GM21423 (cell line): ENCODE measurements at regions not wholly inside any gene's neighbourhood (a gene's known extent, or its start where the extent isn't known, plus 50 kb on each side); places are given as distances from the start of the nearest gene placed in this dataset.
"Not testable (repeated sequence)": the region's sequence is repeated elsewhere in the genome, so short reads cannot be mapped to it uniquely, and the experiment has no call there.

Experiments used
- ATAC-seq: cut with Tn5 transposase; IDR thresholded peaks from one replicate; pipeline ENCODE4 v1.9.1; 2021; ENCODE audit warnings: mild to moderate bottlenecking, moderate library complexity; ENCODE audit not compliant: unreplicated experiment

DNA sequence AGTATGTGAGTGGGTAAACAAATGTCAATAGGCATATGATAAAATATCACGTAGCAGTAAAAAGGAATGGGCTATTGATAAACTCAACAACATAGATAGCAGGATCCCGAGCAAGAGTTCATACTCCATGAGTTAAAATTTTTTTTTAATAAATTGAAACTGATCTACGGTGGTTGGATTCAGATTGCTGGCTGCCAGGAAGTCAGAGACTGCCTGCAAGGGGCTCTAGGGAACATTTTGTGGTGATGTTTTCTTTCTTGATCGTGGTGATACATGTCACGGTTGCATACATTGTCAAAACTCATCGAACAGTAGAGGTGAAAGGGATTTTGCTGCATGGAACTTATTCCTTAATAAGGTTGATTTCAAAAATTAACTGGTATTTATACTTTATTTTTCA, 62.6 kb upstream of the WNT7B start:
- ATAC-seq = no peak

DNA sequence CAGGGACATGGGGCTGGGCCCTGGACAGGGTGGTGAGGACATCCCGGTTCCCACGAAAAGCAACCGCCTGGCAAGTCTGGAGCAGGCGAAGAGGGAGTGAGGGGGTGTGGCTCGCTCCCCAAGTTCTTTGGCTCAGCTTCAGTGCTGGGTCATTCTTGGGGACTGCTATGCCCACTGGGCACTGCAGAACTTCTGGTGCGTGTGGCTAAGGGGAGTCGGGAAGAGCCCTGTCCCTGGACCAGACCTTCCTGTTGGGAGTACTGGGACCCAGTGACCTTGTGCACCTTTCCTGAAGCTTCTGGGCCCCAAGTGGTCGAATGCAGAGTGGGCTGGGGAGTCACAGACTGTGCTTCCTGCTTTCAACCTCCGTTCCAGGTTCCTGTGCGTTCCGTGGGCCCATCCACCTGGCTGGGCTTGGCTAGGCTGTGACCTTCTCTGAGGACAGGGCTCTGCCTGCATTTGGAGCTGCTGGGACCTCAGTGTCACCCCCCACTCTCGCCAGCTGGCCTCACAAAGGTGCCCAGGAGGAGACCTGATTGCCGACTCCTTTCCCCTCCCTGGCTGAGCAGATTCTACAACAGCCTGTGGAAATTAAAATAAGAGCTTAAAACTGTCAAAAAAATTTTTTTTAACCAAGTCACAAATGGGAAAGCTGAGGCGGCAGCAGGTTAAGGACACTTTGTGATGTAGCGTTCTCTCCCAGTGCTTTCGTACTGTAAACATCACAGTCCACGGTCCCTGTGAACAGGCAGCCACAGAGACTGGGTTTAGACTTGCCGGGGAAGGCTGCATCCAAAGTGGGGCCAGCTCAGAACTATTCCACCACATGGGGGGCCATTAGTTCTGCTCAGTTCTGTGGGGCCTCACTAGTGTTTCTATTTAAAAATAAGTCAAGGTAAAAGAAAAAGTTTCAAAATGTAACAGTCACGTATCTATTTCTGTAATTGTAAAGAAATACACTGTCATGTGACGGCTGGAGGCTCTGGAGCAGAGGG, 63.8 kb upstream of the WNT7B start:
- ATAC-seq = no peak

DNA sequence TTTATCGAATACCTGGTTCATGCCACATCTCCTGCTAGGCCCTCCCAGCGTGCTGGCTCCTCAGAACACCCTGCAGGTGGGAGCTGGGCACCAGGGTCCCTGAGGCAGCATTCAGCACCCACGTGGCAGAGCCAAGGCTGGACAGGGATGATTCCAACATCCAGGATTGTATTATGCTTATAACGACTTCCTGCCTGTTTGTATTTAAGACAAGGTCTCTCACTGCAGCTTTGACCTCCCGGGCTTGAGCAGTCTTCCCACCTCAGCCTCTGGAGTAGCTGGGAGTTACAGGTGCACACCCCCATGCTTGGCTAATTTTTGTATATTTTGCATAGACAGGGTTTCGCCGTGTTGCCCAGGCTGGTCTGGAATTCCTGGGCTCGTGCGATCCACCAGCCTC, 64.7 kb upstream of the WNT7B start:
- ATAC-seq = no peak

DNA sequence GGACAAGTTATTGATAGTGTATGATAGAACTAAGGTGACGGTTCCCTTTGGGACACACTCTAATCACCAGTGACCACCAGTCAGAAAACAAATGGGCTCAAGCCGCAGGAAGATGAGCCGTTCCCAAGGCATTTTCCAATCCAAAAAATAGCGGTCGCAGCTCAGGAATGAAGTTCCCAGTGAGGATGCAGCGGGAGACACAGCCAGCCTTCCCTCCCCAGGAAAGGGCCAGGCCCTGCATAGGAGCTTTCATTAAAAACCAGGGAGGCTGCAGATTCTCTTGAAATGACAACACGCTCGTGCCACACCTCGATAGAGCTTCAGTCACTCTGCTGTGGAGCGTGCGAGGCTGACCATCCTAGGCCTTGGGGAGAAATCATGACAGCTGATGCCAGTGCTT, 65.8 kb upstream of the WNT7B start:
- ATAC-seq = no peak

DNA sequence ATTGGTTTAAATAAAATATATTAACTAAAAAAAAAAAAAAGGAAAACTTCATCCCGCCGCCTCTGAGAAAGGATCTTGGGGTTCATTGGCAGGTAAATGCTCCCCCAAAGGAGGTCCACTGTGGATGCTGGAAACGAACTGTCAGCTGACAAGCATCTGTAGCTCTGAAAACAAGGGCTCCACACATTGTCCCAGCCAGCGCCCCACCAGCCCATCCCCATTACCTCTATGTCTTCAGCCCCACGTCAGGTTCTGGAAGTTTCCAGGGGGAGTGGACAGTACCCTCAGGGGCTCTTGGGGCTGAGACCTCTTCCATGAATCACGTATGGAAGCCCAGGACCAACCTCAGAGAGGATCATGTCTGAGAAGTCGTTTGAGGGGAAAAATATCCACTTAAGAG, 66.4 kb upstream of the WNT7B start:
- no peak for ATAC-seq

DNA sequence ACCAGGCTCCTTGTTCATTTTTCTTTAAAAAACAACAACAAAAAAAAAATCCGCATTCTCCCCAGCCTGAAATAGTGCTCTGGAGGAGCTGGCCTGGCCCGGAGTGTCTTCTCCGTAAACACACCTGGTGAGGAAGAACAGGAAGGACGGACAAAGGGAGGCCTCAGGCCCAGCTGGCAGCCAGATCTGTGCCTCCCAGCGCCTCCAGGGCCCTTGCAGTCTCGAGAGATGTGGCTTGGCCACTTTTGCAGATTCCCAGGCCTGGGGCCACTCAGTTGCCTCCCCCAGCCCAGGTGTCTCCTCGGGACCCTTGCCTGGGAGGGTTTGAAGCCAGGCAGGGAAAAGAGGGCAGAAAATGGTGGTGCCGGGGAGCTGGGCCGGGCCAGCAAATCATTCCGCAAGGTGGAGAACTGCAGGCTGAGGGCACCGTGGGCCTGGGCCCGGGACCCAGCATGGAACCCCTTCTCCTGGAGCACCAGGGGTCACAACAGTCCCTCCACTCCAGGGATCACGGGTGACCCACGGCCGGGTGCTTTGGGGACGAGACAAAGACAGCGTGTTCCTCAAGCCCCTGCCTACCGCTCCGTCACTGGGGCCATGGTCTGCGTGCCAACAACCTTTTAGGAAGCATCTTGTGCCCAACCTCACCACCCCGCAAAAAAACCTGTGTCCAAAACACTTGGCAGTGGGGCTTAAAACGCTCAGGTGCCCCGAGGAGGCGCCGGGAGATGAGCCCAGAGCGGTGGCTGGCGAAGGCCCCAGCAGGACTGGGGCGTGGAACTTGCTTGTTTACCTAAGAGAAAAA, 67.1 kb upstream of the WNT7B start:
- ATAC-seq = no peak

DNA sequence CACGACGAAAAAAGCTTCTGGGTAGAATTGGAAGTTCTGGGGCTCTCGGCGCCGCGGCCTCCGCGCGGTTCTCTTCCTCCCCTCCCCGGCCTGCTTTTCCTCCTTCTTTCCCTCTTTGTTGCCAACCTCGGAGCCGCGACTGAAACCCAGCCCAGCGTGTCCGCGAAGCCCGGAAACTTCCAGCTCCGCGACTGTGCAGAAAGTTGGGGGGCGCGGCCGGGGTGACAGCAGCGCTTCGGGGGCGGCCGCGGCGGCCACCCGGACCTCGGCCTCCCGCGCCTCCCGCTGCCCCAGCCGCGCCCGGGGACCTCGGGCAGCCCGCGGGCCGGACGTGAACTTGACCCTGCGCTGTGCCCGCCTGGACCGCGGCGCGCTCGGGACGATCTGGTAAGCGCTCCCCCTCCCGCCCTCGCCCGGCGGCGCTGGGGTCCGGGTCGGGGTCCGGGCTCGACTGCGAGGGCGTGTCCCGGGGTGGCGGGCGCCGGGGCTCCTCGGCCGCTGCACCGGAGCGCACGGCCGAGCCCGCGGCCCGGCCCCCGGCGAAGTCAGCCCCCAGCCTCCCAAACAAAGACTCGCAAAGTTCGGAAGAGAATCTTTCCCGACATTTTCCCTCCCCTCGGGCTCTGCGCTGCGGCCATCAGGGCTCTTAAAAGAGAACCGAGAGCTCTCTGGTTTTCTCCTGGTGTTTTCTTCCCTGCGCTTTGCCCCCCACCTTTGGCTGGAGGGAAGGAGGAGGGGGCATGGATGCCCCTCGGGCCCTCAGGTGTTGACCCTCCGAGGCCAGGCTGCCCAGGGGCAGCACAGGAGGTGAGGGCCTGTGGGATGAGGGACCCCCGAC, 67.9 kb upstream of the WNT7B start:
- no peak for ATAC-seq

DNA sequence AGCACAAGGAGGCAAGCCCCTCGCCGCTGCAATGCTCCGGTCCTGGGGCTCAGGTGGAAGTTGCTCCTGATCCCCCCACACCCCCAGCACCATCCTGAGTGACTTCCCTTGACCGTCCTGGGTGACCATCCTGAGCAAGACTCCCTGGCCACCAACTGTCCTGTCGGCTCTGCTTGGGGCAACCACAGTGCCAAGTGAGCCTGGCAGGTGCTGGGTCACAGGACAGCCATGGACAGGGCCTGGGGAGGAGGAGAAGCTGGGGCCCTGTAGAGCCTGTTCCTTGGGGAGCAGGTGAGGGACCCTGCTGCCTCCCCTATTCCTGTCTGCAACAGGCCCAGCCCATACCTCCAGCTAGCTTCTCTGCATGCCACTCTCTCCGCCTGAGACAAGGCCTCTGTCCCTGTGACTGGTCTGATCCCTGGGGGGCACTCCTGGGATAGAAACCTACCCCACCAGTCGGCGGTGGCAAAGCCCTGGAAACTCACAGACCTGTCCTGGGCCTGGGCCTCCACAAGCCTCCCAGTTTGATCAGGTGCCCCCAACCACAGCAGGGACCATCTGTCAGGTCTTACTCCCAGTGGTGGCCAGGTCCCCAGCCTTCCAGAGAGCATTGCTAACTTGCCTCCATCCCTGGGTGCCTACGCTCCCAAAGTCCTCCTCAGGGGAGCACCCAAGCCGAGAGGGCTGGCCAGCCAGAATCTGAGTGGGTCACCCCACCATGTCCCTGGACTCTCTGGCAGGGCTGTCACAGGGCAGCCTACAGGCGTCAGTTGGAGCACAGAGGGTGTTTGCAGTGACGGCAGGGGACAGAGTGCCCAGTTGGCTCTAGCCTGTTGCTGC, 68.7 kb upstream of the WNT7B start:
- no peak for ATAC-seq

DNA sequence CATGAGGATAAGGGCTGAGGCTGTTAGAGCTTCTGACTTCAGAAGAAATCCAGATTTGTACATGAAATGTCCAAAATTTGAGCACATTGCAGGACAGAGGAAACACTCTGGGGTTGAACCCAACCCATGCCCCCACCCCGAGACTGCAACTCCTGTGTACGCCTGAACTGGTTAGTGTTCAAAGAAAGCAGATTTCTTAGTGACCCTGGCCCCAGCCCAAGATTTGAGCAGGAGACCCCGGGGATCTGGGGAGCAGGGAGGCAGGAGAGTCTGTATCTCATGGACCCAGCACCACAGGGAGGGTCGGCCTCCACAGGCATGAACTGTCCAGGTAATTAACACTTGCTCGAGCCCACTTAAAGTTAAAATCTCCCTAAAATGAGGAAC, 69.3 kb upstream of the WNT7B start:
- no peak for ATAC-seq

DNA sequence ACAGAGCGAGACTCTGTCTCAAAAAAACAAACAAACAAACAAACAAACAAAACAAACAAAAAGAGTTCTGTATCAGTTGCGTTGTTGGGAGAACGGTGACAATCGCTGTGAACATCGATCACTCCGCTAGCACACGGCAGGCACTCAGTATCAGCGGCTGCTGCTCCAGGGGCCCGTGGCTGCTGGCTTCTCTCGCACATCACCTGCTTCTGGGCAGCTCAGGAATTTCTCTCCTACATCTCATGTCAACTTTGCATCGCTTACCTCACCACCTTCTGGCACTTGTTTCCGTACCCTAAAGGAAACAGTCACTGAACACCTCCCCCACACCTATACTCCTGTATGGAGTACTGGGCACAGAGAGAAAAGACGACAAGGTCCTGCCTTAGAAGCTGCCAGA, 70.3 kb upstream of the WNT7B start:
- no peak for ATAC-seq

DNA sequence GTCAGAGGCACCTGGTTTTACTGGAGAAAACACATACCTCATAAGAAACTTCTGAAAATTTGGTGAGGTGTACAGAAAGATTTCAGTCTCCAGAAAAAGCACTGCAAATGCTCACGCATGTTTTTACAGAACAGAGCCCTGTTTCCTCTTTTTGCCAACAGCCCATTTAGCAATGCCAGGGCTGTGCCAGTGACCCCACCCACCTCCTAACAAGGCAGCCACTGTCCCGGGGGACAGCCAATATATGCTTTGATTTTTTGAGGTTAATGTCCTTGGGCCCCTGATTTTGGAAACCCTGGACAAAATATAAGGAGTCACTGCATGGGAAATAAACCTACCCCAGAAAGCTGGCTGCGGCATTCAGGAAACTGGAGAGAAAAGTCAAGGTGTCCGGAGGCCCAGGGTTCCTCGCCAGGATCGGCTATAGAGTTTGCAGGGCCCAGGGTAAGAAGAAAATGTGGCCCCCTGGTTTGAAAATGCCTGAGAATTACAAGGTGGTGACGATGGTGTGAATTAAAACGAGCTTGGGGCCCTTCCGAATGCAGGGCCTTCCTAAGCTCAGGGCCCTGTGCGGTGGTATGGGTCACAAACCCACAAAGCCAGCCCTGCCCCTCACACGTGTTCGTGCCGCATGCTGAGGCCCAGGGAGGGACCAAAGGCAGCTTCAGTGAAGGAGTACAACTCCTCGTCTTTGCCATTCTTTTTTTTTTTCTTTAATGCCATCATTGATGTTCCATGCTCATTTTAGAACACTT, 71.1 kb upstream of the WNT7B start:
- no peak for ATAC-seq

DNA sequence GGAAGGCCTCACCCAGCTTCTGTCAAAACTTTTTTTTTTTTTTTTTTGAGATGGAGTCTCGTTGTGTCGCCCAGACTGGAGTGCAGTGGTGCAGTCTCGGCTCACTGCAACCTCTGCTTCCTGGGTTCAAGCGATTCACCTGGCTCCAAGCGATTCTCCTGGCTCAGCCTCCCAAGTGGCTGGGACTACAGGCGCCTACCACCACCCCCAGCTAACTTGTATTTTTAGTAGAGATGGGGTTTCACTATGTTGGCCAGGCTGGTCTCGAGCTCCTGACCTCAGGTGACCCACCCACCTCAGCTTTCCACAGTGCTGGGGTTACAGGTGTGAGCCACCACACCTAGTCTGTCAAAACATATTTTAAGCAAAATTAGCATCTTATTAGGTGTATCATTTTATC, 71.7 kb upstream of the WNT7B start:
- not testable (repeated sequence) for ATAC-seq

DNA sequence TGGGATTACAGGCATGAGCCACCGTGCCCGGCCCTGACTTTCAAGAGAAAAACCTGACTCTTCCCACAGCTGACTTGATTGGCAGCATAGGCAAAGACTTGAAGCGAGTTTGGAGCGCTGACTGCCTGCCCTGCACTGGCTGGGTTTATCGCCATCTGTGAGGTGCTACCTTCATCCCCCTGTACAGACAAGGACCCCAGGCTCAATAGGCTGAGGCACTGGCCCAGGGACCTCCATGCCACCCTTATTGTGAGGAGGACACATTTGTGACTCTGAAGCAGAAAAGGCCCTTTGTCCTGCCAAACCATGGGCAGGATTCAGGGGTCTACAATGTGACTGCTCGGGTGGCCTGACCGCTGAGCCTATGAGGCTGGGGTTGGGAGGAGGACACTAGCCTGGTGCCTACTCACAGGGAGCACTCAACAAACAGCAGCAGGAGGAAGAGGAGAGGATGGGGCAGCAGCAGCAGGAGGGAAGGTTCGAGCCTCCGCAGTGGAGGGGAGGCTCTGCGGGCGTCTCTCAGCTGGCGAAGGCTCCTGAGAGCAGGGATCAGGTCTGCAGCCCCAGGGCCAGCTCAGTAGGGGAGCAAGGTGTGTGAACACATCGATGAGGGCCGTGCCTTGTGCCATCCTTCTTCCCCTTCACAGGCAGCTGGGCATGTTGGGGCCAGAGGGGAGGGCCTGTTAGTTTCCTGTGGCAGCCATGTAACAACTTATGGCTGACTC, 72.9 kb upstream of the WNT7B start:
- ATAC-seq = no peak

DNA sequence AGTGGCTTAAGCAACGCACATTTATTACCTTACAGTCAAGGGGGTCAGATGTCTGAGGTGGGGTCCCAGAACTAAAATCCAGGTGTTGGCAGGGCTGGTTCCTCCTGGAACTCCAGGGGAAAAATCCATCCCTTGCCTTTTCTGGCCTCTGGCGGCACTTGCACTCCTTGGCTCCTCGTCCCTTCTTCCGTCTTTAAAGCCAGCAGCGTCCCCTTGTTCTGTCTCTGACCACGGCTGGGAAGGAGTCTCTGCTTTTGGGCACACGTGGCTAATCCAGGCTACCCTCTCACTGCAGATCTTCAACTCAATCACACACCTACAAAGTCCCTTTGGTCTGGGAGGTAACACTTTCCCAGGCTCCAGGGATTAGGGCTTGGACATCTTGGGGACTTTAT, 73.5 kb upstream of the WNT7B start:
- no peak for ATAC-seq

DNA sequence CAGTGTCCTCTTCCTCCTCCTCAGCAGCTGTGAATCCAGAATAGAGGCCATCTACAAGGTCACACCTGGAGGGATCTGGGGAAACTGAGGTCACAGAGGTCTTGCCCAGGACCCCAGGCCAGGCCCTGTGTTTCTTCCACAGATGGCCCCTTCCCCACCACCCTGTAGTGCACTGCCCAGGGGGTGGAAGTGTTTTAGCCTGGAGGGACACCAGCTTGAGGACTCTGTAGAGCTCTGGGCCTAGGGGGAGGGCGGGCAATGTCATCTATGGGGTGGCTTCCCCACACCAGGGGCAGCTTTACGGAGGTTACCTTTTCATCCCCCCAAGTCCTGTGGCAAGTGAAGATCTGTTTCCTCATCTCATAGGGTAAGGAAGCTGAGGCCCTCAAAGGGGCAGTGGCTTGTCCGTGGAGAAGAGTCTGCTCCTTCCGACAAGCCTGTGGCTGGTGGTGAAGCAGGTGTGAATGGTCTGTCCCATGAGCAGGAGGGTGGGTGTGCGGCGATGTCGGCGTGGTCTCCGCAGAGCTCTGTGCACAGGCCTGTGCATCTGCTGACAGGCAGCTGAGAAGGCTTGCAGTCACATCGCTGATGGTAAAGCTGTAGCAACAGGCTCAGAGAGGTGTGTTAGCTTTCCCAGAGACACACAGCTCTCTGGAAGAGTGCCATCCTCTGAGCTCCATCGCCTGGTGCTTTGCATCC, 74.1 kb upstream of the WNT7B start:
- ATAC-seq = no peak

DNA sequence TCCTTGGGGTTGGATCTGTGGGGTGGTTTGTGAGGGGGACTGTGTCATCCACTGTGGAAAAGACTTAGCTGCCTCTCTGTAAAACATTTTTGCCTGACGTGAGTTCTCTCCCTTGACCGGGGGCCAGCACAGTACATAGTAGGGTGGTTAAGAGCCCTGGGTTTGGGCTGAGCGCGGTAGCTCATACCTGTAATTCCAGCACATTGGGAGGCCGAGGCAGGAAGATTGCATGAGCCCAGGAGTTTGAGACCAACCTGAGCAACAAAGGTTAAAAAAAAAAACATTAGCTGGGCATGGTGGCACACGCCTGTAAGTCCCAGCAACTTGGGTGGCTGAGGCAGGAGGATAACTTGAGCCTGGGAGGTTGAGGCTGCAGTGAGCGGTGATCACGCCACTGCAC, 74.7 kb upstream of the WNT7B start:
- ATAC-seq = no peak

DNA sequence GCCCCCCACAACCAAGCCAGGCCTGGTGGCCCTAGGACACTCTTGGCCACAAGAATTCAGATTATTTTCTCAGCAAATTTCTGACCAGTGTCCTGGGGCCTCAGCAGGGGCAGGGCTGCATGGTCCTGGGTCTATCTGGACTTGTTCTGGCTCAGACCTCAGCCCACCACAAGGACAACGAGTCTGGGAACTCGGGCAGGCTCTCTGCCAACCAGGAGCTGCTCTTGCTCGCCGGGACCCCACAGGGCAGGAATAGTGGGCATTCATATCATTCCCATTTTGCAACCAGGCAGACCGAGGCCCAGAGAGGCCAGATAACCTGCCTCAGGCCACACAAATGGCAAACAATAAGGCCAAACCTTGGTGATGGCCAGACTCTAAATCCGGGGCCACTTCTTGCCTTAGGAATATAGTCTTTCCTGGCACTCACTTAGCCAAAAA, 75.4 kb upstream of the WNT7B start:
- ATAC-seq = no peak
